SH-SY5Y (cell line): ENCODE measurements at regions not wholly inside any gene's neighbourhood (a gene's known extent, or its start where the extent isn't known, plus 50 kb on each side); places are given as distances from the start of the nearest gene placed in this dataset.

Experiments used
- GATA2 ChIP-seq: IDR thresholded peaks from 2 replicates; pipeline ENCODE4 v1.6.1; 2011; ENCODE audit warnings: mild to moderate bottlenecking, low read depth, low read length
- GATA3 ChIP-seq: IDR thresholded peaks from 2 replicates; pipeline ENCODE4 v1.6.1; 2011; ENCODE audit warnings: low read depth, mild to moderate bottlenecking, low read length, moderate library complexity

DNA sequence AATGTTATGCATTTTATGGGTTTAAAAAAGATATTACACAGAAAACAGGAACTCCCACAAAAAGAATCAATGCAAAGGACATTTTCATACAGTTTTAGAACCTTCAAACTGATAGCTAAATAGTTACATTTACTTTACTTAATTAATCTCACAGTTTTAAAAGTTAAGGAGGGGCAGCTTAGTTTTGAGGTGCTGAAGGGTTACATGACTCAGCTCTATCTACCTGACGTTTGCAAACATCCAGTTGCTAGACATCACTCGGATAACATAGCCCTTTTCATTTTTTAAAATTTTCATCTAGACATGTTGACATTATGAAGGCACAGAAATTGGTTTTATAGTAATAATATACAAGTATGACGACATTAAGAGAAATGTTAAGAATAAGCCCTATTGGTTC, 53.7 kb upstream of the HSD17B12 start:
- TF ChIP-seq GATA3 (no peak), GATA2 (no peak)
